Omental fat pad (tissue), 3 donors: ENCODE measurements at regions not wholly inside any gene's neighbourhood (a gene's known extent, or its start where the extent isn't known, plus 50 kb on each side); places are given as distances from the start of the nearest gene placed in this dataset.

Source experiments
- ATAC-seq: fragments of 150-250 bp; one replicate; pipeline ENCODE4 v1.9.1; 2016; ENCODE audit warnings: mild to moderate bottlenecking, moderate library complexity; ENCODE audit not compliant: low FRiP score
- DNase-seq: peaks from one replicate; pipeline ENCODE4 v3.0.0-alpha.2; 2019; ENCODE audit warnings: low spot score
- CTCF ChIP-seq, 3 donors: fragments of 450-650 bp; IDR thresholded peaks; one replicate each; pipeline ENCODE4 v1.5.1; 2016 to 2017; ENCODE audit warnings: antibody characterized with exemption in 3 of 3, mild to moderate bottlenecking in 3 of 3, moderate library complexity in 2 of 3

GRCh38 chrX:19182785-19183184 lies 60.5 kb upstream of the ADGRG2 start:
- DNase-seq = no peak
- ATAC-seq = no peak
- no peak for TF ChIP-seq CTCF (IDR thresholded peaks at IDR 0.05)

- DNase-seq (no peak), ATAC-seq (no peak)
- no peak for TF ChIP-seq CTCF (IDR thresholded peaks at IDR 0.05)
Measured at GRCh38 chrX:19183761-19184477, 61.7 kb upstream of the ADGRG2 start.

GRCh38 chrX:19188566-19188965 lies 66.3 kb upstream of the ADGRG2 start:
- no peak for TF ChIP-seq CTCF (IDR thresholded peaks at IDR 0.05)
- ATAC-seq (no peak), DNase-seq (no peak)

- no peak for TF ChIP-seq CTCF (IDR thresholded peaks at IDR 0.05)
- ATAC-seq (no peak), DNase-seq (no peak)
Measured at GRCh38 chrX:19190902-19191301, 68.6 kb upstream of the ADGRG2 start.

GRCh38 chrX:19193565-19193964 lies 71.3 kb upstream of the ADGRG2 start:
- ATAC-seq (no peak), DNase-seq (no peak)
- TF ChIP-seq CTCF (IDR thresholded peaks at IDR 0.05) = no peak

- no peak for ATAC-seq
Measured at GRCh38 chrX:19194285-19195242, 72.3 kb upstream of the ADGRG2 start.

More at GRCh38 chrX:19194285-19195242, 72.3 kb upstream of the ADGRG2 start:
- no peak for DNase-seq
- no peak for TF ChIP-seq CTCF (IDR thresholded peaks at IDR 0.05)
